OCI-LY1 (cell line): ENCODE measurements at regions not wholly inside any gene's neighbourhood (a gene's known extent, or its start where the extent isn't known, plus 50 kb on each side); places are given as distances from the start of the nearest gene placed in this dataset.

Experiments used
- CTCF ChIP-seq: fragments of 200-600 bp; sonication (generic), shearing (Covaris generic); IDR thresholded peaks from 2 replicates; pipeline ENCODE4 v1.5.1; 2017; ENCODE audit warnings: mild to moderate bottlenecking, antibody characterized with exemption, low read length, moderate library complexity, mixed read lengths
- EZH2 ChIP-seq: fragments of 200-600 bp; sonication (generic), shearing (Covaris generic); IDR thresholded peaks from 2 replicates; pipeline ENCODE4 v1.8.0; 2017; ENCODE audit warnings: borderline replicate concordance, mixed run types, mild to moderate bottlenecking, antibody characterized with exemption, low read length, moderate library complexity, mixed read lengths

GRCh38 chr3:64444490-64445108 is 219.3 kb upstream of the PRICKLE2 start:
- TF ChIP-seq EZH2 (no peak), CTCF (no peak)
